ENCODE measurements at regions not wholly inside any gene's neighbourhood (a gene's known extent, or its start where the extent isn't known, plus 50 kb on each side); places are given as distances from the start of the nearest gene placed in this dataset.
"Not testable (repeated sequence)": the region's sequence is repeated elsewhere in the genome, so short reads cannot be mapped to it uniquely, and the experiment has no call there.

DNA sequence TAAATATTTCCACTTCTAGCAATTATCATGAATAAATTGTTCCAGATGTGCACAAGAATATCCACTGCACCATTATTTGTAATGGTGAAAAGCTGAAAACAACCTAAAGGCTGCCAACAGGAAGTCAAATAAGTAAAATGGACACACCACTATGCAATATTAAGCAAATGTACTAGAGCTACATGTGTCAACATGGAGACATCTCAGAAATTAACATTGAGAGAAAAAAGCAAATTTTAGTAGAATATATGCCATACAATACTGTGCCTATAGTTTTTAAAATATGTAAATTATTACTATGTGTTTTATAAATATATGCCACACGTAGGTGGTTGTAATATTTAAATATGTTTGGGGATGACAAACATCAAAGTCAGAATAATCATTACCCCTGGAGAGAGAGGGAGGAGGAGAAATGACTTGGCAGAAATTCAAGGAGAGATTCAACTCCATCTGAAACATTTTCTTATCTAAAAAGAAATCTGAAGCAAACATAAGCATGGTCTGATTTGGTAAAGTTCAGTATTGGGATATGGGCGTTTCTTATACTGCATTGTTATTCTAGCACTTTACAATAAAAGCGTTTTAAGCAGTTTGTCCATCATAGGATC, 475.5 kb downstream of the QKI start:
- no peak for DNase-seq

GRCh38 chr6:163888030-163888819, 473.7 kb downstream of the QKI start:
- DNase-seq = no peak

DNA sequence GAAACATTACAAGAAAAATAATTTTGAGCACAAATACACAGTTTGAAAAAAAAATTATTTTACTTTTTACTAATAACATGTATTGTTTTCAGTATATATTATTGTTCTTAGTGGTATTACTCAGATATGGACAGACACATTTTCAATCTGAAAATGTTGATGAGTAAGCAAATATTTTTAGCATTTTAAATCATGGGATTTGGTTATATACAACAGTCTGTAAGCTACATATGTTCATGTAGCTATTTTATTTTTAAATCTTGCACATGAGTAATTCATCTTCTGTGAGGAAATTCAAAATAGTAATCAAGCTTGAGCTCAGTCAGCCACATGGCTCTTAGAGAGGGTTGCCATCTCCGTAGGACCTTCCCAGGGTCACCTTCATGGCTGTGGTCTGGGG, 471.9 kb downstream of the QKI start:
- no peak for DNase-seq

DNA sequence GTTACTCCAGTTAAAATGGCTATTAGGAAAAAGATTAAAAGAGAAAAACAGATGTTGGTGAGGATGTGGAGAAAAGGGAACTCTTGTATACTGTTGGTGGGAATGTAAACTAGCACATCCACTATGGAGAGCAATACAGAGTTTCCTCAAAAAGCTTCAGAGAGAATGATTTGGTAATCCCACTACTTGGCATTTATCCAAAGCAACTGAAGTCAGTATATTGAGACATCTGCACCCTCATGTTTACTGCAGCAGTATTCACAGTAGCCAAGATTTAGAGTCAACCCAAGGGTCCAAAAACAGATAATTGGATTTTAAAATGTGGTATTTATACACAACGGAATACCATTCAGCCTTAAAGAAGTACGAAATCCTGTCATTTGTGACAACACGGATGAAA, 469.5 kb downstream of the QKI start:
- no peak for DNase-seq

- DNase-seq = no peak
Measured at GRCh38 chr6:163878698-163879097, 464.2 kb downstream of the QKI start.

DNA sequence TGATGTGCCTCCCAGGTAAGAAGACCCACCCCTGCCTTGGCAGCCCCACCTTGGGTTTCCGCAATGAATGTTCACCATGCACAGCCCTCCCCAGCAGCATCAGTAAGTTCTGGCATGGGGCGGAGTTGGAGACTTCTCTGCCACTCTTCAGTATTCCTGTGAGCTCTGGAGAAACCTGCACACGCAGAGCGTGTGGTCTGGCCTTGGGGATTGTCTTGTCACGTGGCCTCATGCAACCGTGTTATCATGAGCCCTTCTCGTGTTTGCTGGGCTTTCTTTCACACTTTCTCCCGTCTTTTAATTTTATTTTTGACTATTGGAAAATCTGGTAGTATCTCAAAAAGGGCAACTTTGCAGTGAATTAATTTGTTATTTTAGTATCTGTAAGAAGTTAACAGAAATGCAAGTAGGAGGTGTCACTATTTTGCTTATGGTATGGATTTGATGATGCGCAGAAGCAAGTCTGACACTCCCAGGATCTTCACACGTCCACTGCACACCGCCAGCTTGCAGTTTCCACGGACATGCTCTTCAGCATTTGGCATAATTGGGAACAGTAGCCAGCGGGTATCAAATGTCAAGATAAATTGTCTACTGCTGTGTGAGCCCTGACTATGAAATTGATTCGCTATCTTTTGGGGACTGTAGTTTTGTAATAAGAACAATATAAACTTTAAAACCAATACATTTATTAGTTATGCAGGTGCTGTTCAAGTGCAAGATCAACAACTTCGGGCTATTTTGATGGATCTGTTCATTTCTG, 463.5 kb downstream of the QKI start:
- DNase-seq = no peak

- no peak for DNase-seq
Measured at GRCh38 chr6:163876391-163876790, 461.9 kb downstream of the QKI start.

DNA sequence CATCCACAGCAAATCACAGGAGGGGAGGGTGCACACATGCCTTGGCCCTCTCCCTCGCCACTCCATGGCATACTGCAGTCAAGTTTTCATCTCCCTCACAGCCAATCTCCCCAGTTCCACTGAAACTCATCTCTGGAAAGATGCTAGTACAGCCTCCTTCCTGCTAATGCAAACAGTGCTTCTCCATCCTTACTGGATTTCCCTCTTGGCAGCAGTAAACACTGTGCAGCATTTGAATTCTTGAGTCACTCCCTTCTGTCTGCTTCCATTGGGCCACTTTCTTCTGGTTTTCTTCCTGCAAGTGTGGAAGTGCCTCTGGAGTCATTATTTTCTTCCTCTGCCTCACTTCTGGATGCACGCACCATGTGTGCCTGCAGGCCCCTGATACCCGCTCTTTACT, 460.3 kb downstream of the QKI start:
- DNase-seq = no peak

- DNase-seq = no peak
Measured at GRCh38 chr6:163872335-163872734, 457.8 kb downstream of the QKI start.

DNA sequence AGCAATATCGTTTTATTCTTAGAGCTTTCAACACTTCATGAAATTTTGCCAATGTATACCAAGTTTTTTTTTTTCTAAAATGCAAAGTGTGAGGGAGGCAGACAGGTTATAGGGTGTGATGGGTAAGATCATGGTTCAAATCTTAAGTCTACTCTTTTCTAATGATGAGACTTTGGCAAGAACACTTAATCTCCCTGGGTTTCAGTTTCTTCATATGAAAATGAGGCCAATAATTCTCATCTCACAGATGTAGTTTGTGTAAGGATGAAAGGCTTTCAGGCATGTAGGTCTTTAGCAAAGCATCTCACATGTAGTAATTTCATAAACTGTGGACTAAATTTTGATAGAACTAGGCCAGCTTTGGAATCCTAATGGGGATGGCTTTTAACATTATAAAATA, 457.1 kb downstream of the QKI start:
- no peak for DNase-seq

- DNase-seq = no peak
Measured at GRCh38 chr6:163867518-163868292, 453.2 kb downstream of the QKI start.

- no peak for DNase-seq
Measured at GRCh38 chr6:163866192-163866591, 451.7 kb downstream of the QKI start.

DNA sequence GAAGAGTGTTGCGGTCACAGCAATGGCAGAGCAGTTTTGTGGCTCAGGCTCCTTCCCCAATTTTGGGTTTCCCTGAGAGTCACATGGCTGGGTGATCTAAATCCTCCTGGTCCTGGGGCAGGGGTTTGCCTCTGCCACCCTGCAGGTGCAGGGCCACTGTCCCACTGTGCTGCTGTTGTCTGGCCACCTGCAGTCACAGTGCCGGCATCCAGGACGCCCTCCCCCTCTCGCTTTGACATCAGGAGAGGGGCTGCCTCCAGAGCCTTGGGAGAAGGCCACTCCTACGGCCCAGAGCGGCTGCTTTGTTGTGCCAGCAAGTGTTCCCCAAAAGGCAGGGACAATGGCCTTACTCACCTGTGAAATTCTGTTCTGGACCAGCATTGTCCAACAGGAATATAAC, 449.0 kb downstream of the QKI start:
- DNase-seq = no peak

DNA sequence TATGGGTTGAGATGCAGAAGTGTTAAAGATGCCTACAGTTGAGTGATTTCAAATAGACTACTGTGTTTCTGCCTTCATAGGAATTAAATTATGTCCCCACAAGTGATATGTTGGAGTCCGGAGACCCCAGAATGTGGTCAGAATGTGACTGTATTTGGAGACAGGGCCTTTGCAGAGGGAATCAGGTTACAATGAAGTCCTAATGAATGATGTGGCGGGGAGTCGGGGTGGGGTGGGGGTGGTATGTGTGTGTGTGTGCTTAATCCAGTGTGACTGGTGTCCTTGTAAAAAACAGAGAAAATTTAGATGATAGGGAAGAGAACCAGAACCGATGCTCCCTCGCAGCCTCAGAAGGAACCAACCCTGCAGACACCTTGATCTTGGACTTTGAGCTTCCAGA, 448.2 kb downstream of the QKI start:
- no peak for DNase-seq

- DNase-seq = no peak
Measured at GRCh38 chr6:163861627-163862026, 447.1 kb downstream of the QKI start.

DNA sequence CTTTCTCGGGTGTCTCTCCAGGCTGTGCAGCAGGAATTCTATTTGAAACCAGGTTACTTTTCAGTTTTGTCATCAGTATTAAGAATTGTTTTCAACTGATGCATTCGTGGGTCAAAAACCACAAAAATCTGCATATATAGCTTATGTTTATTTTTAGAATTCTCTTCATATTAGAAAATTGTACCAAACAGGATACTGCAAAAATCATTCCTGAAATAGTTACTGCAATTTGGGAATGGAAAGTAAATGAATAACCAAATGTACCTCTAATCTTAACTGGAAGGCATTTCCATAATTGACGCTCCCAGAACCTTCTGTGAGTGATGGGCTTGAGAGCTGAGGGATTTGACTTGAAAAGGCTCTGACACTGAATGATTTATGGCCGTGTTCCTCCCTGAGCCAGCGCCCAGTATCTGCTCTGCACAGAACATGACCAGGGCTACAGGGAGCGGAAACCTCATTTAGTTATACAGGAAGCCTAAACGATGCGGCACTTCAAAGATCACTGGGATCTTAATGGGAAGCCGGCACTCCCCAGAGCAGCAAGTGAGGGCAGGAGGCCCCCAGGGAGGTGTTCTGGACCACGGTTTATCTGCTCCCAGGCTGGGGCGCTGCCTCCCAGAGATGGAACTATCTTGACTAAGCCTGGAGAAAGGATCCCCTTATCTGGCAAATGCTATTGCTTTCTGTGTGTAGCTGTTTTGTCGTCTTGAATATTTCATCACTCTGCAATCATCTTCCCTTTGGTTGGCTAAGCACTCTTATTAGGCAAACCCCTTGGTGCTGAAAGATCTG, 446.0 kb downstream of the QKI start:
- DNase-seq = no peak

DNA sequence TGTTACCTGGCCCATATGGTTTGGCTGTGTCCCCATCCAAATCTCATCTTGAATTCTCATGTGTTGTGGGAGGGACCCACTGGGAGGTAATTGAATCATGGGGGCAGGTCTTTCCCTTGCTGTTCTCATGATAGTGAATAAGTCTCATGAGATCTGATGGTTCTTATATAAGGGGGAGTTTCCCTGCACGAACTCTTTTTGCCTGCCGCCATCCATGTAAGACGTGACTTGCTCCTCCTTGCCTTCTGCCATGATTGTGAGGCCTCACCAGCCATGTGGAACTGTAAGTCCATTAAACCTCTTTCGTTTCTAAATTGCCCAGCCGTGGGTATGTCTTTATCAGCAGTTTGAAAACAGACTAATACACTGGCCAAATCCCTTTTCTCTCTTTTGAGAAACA, 444.4 kb downstream of the QKI start:
- DNase-seq = not testable (repeated sequence)

GRCh38 chr6:163857421-163857820, 442.9 kb downstream of the QKI start:
- DNase-seq = no peak

DNA sequence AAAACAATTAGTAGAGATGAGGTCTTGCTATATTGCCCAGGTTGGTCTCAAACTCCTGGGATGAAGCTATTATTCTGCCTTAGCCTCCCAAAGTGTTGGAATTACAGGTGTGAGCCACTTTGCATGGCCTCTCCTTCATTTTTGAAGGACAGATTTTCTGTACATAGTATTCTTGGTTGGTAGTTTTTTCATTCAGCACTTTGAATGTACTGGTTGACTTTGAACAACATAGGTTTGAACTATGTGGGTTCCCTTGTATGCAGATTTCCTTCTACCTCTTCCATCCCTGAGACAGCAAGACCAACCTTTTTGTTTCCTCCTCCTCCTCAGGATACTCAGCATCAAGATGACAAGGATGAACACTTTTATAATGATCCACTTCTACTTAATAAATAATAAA, 436.4 kb downstream of the QKI start:
- no peak for DNase-seq

- no peak for DNase-seq
Measured at GRCh38 chr6:163844761-163845160, 430.2 kb downstream of the QKI start.

- DNase-seq = no peak
Measured at GRCh38 chr6:163844357-163844756, 429.8 kb downstream of the QKI start.

DNA sequence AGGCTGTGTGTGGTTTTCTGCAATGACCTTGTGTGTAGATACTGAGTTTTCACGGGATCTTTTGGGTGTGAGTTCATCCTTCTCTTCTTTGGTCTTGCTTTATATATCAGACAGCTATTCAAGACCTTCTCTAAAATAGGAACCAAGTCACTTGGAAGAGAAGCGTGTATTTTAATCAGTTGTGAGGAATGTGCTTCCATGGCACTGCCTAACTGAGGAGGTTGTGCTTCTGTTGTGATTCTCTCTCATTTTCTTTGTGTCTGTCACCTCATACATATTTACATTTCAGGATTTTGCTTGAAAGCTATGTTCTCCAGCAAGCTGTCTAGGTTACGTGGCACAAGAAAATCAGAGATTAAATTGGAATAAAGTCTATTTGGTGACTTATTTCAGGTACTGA, 428.7 kb downstream of the QKI start:
- DNase-seq = no peak
